Urinary bladder (tissue), 3 donors: ENCODE measurements at regions not wholly inside any gene's neighbourhood (a gene's known extent, or its start where the extent isn't known, plus 50 kb on each side); places are given as distances from the start of the nearest gene placed in this dataset.

Experiments
- DNase-seq: peaks from one replicate; pipeline ENCODE4 v3.0.0-alpha.2; 2015; ENCODE audit errors: extremely low spot score
- H3K27ac ChIP-seq: one replicate; pipeline ENCODE4 v1.5.1; 2013; ENCODE audit warnings: low read depth, mild to moderate bottlenecking, moderate library complexity
- H3K36me3 ChIP-seq: one replicate; pipeline ENCODE4 v1.6.1; 2013; ENCODE audit warnings: mild to moderate bottlenecking, moderate library complexity; ENCODE audit not compliant: insufficient read depth
- H3K4me1 ChIP-seq: one replicate; pipeline ENCODE4 v1.6.1; 2013; ENCODE audit warnings: mild to moderate bottlenecking, moderate library complexity; ENCODE audit not compliant: insufficient read depth
- H3K4me3 ChIP-seq: one replicate; pipeline ENCODE4 v1.5.1; 2013; ENCODE audit warnings: low read depth, low read length
- WGBS: extraction: QIAGEN DNeasy Blood & Tissue Kit; methylation state at CpG from one replicate; pipeline ENCODE4 v1.1.7; 2013; 5-methylcytosine and 5-hydroxymethylcytosine counted together
- donor health status: healthy with polysubstance abuse.
- donor health status: healthy.

DNA sequence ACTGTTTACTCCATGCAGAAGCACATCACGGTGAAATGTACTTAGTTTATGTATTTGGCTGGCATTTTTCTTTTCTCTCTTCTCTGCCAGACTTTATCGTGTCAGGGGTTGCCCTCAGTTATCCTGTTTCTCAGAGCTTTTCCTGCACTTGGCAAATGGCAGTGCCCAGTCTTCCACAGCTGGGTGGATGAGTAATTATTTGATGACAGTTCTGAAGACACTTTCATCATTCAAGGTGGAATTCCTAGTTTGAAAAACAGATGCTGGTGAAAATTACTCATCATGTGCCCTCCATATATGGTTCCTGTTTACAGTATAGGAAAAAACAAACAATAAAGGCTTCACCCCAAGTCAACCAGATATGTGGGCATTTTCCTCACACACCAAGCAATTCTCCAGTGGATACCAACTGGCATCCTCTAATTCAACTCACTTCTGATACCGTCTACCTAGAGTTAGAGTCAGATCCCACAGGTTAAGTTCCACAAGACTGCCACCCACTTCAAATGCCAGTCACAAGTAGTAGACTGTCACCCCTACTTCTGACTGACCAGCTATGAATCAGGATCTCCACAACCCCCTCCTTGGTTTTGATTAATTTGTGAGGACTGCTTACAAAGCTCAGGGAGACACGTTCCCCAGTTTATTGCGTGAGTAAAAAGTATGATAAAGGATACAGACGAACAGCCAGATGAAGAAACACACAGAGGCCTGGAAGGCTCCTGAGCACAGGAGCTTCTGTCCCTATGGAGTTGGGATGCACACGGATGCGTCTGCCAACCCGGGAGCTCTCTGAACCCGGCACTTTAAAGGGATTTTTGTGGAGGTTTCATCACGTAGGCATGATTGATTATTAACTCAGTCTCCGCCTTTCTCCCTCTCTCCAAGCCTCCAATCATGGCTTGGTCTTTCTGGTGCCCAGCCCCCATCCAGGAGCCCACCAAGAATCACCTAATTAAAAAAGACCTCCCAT lies 72.9 kb downstream of the CLDN34 start:
- Histone ChIP-seq H3K27ac (no peak overlapping the region), H3K4me1 (no peaks in the 10 kb centered on the region), H3K36me3 (no peaks in the 10 kb centered on the region), H3K4me3 (no peak overlapping the region)
- no peak for DNase-seq
- WGBS: 71% methylated on average over 12 of the region's 12 CpGs

- no peak for DNase-seq
- Histone ChIP-seq H3K4me1 (no peaks in the 10 kb centered on the region), H3K4me3 (no peak overlapping the region), H3K36me3 (no peaks in the 10 kb centered on the region), H3K27ac (no peak overlapping the region)
- 88% methylated on average over 5 of the region's 5 CpGs for WGBS
Observed at GRCh38 chrX:10040961-10041360, 73.8 kb downstream of the CLDN34 start.

- 67% methylated on average over 4 of the region's 4 CpGs for WGBS
- H3K27ac ChIP-seq: no peak overlapping the region
- H3K4me1 ChIP-seq: no peaks in the 10 kb centered on the region
- H3K4me3 ChIP-seq: no peak overlapping the region
- no peak for DNase-seq
- no peaks in the 10 kb centered on the region for H3K36me3 ChIP-seq
Observed at GRCh38 chrX:10041383-10041782, 74.2 kb downstream of the CLDN34 start.

DNA sequence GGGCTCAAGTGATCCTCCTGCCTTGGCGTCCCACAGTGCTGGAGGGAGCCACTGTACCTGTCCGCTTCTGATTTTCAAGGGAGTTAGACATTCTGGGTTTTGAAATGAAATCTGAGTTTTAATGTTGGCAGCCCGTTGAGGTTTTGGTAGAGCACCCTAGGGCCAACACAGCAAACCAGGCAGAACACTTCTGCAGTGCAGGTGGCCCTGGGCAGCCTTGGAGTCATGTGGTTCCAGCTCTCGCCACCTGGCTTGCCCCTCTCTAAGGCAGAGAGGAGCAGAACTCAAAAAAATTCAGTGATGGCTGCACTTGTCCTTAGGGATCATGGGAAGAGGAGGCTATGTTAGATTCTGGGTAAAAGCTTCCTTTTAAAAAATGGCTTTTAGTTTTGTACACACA lies 74.9 kb downstream of the CLDN34 start:
- no peaks in the 10 kb centered on the region for H3K36me3 ChIP-seq
- no peak overlapping the region for H3K4me3 ChIP-seq
- WGBS: 97% methylated on average over 4 of the region's 4 CpGs
- DNase-seq: no peak
- H3K4me1 ChIP-seq: no peaks in the 10 kb centered on the region
- no peak overlapping the region for H3K27ac ChIP-seq

GRCh38 chrX:10043386-10043785 lies 76.2 kb downstream of the CLDN34 start:
- DNase-seq: no peak
- Histone ChIP-seq H3K27ac (no peak overlapping the region), H3K4me1 (no peaks in the 10 kb centered on the region), H3K36me3 (no peaks in the 10 kb centered on the region), H3K4me3 (no peak overlapping the region)
- 90% methylated on average over 7 of the region's 7 CpGs for WGBS

DNA sequence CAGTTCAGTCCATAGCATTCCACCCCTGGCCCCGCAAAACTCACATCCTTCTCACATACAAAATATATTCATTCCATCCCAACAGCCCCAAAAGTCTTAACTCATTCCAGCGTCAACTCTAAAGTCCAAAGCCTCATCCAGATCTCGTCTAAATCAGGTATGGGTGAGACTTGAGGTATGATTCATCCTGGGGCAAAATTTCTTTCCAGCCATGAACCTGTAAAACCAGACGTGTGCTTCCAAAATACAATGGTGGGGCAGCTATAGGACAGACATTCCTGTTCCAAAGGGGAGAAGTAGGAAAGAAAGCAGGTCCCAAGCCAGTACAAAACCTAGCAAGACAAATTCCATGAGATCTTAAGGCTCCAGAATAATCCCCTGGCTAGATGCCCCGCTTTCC lies 76.9 kb downstream of the CLDN34 start:
- no peaks in the 10 kb centered on the region for H3K4me1 ChIP-seq
- no peak overlapping the region for H3K27ac ChIP-seq
- no peak overlapping the region for H3K4me3 ChIP-seq
- DNase-seq: no peak
- 92% methylated on average over 5 of the region's 5 CpGs for WGBS
- H3K36me3 ChIP-seq: no peaks in the 10 kb centered on the region

- Histone ChIP-seq H3K4me3 (no peak overlapping the region), H3K4me1 (no peaks in the 10 kb centered on the region), H3K36me3 (no peaks in the 10 kb centered on the region), H3K27ac (no peak overlapping the region)
- 61% methylated on average over 13 of the region's 13 CpGs for WGBS
- DNase-seq: no peak
Observed at GRCh38 chrX:10045327-10046000, 78.3 kb downstream of the CLDN34 start.

DNA sequence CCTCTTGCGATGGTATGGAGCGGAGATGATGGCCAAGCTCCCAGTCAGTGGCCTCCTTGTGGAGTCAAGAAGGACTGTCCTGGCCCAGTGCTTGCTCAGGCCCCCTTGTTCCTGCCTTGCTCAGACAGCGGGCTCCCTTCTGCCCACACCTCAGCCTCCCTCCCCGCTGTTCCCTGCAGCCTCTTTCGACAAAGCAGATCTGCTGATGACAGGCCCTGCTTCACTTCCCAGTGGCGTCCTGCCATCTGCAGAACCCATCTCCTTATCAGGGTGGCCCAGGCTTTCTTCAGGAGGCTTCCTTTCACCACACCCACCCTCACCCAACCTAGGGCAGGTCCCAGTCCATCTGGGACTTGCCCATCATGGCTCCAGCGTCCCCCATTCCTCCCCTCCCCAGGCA lies 80.0 kb downstream of the CLDN34 start:
- Histone ChIP-seq H3K36me3 (no peaks in the 10 kb centered on the region), H3K4me3 (no peak overlapping the region), H3K4me1 (no peaks in the 10 kb centered on the region), H3K27ac (no peak overlapping the region)
- DNase-seq: no peak
- WGBS: 84% methylated on average over 7 of the region's 7 CpGs

DNA sequence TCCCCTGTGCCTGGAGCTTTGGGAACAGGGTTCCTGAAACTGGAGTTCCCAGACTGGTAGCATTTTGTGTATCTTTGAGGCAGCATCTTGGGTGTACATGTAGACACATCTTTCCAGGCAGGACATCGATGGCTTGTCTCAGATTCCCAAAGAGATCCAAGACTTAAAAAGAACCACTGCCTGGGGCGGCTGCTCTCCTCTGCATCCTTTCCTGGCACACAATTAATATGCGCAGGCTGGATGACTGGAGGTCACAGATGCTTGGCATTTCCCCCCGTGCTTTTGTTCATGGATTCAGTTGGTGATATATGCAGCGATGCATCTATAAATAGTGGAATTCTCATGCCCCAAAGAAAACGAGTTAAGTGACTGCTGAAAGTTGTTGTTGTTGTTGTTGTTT lies 80.5 kb downstream of the CLDN34 start:
- 65% methylated on average over 6 of the region's 6 CpGs for WGBS
- no peak overlapping the region for H3K27ac ChIP-seq
- H3K4me3 ChIP-seq: no peak overlapping the region
- no peaks in the 10 kb centered on the region for H3K4me1 ChIP-seq
- H3K36me3 ChIP-seq: no peaks in the 10 kb centered on the region
- DNase-seq: no peak

- WGBS: 55% methylated on average over 10 of the region's 10 CpGs
- Histone ChIP-seq H3K27ac (no peak overlapping the region), H3K4me3 (no peak overlapping the region), H3K4me1 (no peaks in the 10 kb centered on the region), H3K36me3 (no peaks in the 10 kb centered on the region)
- no peak for DNase-seq
Observed at GRCh38 chrX:10048076-10048475, 80.9 kb downstream of the CLDN34 start.

GRCh38 chrX:10048707-10049106 lies 81.5 kb downstream of the CLDN34 start:
- H3K4me3 ChIP-seq: no peak overlapping the region
- H3K27ac ChIP-seq: no peak overlapping the region
- DNase-seq: no peak
- no peaks in the 10 kb centered on the region for H3K4me1 ChIP-seq
- no peaks in the 10 kb centered on the region for H3K36me3 ChIP-seq
- WGBS: 48% methylated on average over 8 of the region's 8 CpGs

DNA sequence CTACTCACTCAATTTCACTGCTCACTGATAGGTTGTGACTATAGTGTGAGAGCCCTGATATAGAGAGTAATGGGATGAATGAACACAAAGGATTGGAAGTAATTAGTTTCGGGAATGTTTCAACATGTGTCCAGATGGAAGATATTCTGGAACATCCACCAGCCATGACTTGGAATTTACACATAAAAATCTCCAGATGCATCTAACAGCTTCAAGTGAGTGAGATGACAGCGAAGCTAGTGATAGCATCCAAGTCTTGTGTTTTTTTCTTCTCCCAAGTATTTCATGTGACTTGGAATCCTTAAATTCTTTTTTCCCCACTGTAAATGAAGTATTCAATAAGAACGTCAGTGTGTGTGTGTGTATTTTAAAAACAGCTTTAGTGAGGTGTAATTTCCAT lies 82.1 kb downstream of the CLDN34 start:
- DNase-seq: peak; percentile 4
- no peaks in the 10 kb centered on the region for H3K4me1 ChIP-seq
- no peak overlapping the region for H3K4me3 ChIP-seq
- 32% methylated on average over 3 of the region's 3 CpGs for WGBS
- no peaks in the 10 kb centered on the region for H3K36me3 ChIP-seq
- no peak overlapping the region for H3K27ac ChIP-seq

GRCh38 chrX:10050481-10050880 lies 83.3 kb downstream of the CLDN34 start:
- Histone ChIP-seq H3K36me3 (no peaks in the 10 kb centered on the region), H3K4me3 (no peak overlapping the region), H3K4me1 (no peaks in the 10 kb centered on the region), H3K27ac (no peak overlapping the region)
- DNase-seq: no peak
- whole genome bisulfite sequencing: 62% methylated on average over 5 of the region's 5 CpGs

DNA sequence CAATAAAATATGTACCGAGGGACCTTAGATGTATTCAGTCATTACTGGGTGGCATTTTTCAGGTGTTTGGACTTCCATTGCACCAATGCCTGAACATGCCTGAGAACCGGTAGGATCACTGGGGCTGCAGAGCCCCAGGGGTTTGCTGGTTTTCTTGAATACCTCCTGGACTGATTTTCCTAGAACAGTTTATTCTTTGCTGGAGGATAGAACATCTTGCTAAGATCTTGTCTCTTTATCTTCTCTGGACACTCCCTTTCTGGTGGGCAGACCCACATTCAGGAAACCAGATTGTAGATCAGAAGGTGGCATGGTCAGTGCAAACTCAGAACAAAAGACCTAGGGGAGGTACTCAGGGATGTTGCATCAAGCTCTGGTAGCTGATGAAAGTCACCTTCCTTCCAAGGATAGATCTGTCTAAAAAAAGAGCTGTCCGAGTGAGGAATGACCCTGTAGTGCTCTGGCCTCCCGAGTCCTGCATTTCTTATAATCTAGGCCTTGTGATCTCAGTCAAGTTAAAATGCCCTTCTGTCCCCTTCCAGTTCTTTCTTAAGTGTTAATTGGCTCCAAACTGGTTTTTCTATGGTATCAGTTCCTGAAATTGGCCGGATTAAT lies 84.8 kb downstream of the CLDN34 start:
- no peak overlapping the region for H3K4me3 ChIP-seq
- WGBS: 82% methylated on average over 5 of the region's 5 CpGs
- no peaks in the 10 kb centered on the region for H3K4me1 ChIP-seq
- no peak overlapping the region for H3K27ac ChIP-seq
- DNase-seq: no peak
- peaks cover 2% of the 10 kb centered on the region for H3K36me3 ChIP-seq
